Activated CD4-positive, CD25-positive, alpha-beta regulatory T cell treated with anti-CD3 and anti-CD28 coated beads, Interleukin-2, amount 50 U/mL, for 24 hours (primary cell): ENCODE measurements at regions not wholly inside any gene's neighbourhood (a gene's known extent, or its start where the extent isn't known, plus 50 kb on each side); places are given as distances from the start of the nearest gene placed in this dataset.

Experiments
- ATAC-seq, 2 donors: fragments of 150-1000 bp; cut with Tn5 transposase; one replicate each; pipeline ENCODE4 v1.10.0; 2021; ENCODE audit warnings: mild to moderate bottlenecking in 1 of 2, moderate library complexity in 1 of 2

DNA sequence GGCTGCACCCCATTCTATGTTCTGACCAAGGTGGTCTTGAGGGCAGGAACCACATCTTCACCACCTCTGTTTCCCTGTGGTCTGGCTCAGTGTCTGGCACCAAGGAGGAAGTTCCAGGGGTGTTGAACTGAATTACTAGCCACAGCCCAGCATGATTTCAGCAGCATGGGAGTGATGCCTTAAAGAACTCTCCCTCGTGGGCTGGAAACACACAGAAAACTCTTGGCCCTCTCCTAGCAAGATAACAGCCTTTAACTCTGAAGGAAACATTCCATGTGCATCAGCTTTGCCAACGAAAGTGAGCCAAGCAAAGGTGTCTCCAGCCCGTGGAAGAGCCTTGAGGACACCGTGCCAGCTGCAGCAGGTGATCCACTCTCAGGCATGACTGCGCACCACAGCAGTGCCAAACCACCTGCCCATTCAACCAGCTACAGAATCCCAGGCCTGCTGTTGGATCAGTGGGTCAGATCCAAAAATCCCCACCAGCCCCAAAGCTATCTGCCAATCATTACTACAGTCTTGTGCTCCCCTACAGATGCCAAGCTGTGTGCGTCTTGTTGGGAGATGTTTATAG is 124.8 kb downstream of the TTC32 start:
- ATAC-seq: no peak

- ATAC-seq: no peak
These were observed 125.9 kb downstream of the TTC32 start for GRCh38 chr2:19775838-19776237.

DNA sequence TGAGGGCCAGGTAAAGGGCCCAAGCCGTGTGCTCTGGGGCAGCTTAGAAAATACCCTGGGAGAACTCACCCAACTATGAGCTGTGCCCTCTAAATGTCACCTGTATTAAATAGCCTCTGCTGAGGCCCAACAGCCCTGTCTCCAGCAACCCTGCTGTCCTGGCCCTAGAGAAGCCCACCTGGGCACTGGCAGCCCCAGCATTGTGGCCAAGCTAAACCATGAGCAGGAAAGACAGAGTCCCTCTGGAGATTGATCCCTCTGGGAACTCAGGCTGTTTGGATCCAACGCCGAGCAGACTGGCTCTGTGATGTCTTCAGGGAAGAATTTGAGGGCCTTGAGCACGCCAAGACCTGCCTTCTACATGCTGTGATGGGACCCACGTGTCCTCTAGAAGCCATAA is 126.5 kb downstream of the TTC32 start:
- no peak for ATAC-seq

DNA sequence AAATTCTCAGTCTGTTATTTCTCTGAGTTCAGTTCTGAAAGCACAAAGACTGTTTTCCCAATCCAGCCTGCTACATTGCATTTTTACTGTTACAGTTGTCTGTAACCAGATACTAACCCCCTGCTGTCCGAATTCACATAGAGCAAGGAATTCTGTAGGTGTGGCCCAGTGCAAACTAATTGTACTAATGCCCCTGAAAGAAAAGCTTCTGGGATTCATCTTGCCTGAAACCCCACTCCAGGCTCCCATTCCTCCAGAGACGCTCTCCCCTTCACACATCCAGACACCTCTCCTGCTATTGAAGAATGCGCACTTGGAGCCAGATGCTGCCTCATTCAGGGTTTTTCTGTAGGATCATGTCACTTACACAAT is 127.0 kb downstream of the TTC32 start:
- ATAC-seq: no peak

DNA sequence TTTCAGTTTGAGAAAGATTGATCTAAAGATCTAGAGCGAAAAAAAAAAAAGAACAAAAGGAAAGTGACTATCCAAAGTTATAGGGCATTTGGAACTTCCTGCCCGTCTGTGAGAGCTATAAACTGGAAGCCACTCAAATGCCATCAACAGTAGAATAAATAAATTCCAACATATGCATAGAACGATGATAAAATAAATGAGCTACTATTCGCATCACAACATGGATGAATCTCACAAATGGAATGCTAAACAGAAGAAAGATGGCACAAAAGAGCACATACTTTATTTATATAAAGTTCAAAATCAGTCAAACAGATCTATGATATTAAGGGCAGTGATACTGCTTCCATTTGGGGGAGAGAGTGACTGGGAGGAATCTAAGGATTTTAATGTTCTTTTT is 128.8 kb downstream of the TTC32 start:
- ATAC-seq: no peak

- no peak for ATAC-seq
These were observed 132.3 kb downstream of the TTC32 start for GRCh38 chr2:19769513-19769912.

DNA sequence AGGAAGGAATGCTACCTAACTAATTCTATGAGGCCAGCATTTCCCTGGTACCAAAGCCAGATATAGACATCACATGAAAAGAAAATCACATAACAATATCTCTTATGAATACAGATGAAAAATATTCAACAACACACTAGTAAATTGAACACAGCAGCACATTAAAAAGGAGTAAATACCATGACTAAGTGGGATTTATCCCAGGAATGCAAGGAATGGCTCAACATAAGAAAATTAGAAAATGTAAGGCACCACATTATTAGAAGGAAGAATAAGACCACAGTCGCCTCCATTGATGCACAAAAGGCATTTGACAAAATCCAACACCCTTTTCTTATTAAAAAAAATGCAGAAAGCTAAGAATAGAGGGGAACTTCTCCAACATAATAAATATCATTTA is 133.9 kb downstream of the TTC32 start:
- ATAC-seq: no peak

GRCh38 chr2:19764998-19765397 is 136.8 kb downstream of the TTC32 start:
- no peak for ATAC-seq

DNA sequence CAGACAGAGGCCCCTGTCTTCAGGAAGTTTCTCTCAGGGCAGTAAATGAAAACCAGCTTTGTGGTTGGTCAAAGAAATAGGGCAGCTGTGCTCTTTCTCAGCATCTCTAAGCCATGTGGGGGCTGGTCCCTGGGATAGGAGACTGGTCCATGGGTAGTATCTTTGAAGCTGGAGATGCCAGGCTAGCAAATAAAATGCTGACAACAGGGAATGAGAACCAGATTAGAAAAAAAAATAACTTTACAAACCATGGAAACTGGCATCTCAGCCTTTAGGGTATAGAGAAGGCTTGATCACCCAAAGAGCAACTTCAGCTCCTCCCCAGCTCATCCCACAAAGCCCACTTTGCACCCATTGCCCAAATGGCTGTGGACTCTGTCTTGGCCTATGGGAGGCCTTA is 138.1 kb downstream of the TTC32 start:
- ATAC-seq: no peak

- no peak for ATAC-seq
These were observed 138.7 kb downstream of the TTC32 start for GRCh38 chr2:19762959-19763605.

DNA sequence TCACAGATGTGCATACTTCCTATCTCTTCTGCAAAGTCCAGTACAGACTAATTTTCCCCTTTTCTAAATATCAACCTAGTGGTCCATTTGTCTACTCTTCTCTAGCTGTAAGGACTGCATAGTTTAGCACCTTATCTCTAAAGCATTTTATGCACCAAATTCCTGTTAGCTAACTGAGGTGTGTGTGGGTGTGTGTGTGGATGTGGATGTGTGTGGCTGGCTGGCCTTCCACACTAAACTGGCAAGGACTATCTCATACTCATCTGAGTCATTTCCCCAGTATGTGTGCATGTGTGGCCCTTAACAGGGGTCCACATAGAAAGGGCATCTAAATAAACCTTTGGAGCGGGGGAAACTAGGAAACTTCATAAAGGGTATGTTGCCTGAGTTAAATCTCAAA is 139.6 kb downstream of the TTC32 start:
- ATAC-seq: no peak

DNA sequence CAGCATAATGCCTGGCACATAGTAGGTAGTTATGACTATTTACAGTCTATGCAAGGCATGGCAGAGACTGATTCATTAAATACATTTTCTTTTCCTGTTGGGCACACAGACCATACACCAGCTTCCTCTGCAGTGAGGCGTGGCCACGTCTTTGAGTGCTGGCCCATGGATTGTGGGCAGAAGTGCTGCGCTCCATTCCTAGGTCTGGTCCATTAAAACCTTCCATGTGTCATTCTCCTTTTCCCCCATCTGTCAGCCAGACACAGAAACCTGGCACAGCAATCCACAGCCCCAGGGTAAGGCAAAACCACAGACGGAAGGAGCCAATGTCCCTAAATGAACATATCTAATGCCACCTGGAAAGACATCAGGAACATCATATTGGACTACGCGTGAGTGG is 141.9 kb downstream of the TTC32 start:
- no peak for ATAC-seq

DNA sequence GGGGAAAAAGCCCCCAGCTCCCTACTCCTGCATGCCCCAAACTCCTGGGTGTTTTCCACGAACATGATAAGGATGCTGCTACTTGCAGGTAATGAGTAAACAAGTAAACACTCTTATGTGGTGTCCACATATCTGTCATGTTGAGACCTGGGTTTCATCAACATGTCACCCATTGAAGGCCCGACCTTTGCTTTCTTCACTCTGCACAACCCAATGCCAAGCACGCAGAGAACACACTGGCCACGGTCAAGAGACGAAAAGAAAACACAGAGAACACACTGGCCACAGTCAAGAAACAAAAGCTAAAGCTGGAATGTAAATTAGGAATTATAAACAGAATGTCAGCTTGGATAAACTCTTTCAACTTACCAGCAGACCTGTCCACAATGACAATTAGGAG is 143.1 kb downstream of the TTC32 start:
- ATAC-seq: no peak

DNA sequence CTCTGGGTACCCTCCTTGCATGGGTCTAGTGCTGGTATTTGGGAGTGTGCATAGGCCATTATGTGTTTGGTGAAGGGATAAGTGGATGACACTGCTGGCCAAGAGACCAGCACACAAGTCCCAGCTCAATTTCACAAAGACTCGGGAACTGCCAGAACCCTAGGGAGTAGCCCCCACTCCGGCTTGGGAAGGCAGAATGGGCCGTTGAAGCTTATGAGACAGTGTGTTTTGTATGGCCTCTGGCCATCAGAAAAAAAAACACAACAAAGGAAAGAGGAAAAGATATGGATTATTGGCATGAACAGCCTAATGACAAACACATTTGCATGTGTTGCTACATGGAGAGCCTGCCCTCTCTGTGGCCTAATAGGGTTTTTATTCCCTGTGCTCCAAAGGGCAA is 144.2 kb downstream of the TTC32 start:
- ATAC-seq: no peak

DNA sequence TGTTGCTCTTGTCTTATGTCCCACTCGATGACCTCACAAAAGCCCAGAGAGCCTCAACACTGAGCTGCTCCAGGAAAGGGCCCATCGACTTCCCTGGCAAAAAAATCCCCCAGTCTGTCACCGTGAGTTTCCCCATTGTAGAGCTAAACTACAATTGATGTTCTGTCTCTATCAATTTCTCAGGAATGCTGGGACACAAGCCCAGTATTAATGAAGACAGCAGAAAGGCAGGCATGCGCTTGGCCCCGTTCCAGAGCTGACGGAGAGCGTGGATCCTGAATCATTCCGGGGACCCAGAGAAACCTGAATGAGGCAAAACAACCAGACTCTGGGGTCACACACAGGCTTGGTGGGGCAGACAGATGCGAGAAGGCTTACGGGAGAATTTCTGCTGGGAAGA is 146.9 kb downstream of the TTC32 start:
- no peak for ATAC-seq

GRCh38 chr2:19753818-19754217 is 148.0 kb downstream of the TTC32 start:
- ATAC-seq: no peak

DNA sequence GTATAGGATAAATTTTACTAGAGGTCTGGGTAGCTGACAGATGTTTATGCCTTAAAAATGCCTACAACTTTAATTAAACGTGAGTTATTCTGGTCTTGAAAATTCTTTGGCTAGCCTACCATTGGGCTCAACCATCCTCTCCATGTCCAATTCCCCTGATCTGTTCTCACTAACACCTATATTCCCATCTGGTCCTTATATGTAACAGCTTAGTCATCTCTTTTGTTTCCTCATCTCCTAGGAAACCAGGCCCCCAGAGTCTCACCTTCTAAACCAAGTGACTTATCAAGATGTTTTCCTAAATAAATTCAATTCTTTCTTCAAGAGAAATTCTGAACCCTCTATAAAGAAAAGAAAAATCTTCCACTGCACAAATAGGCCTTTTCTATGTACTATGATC is 148.5 kb downstream of the TTC32 start:
- no peak for ATAC-seq

DNA sequence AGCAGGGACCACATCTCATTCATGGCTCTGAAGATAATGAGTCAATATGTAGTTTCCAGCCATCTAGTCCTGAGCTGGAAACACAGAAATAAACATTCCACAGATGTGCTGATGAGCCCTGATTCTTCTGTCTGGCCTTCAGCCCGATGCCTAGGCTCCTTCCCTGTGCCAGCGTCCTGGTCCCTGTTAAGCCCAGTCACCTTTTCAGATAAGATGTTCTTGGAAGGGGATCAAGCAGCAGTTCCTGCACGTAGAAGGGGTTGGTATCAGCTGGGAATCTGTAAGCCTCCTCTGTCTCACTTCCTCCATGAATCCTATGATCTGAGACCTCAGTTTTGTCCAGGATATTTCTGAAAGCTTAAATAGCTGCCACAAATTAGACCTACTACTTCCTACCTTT is 149.3 kb downstream of the TTC32 start:
- ATAC-seq: no peak

GRCh38 chr2:19751631-19752030 is 150.2 kb downstream of the TTC32 start:
- no peak for ATAC-seq

GRCh38 chr2:19750136-19750535 is 151.6 kb downstream of the TTC32 start:
- no peak for ATAC-seq

DNA sequence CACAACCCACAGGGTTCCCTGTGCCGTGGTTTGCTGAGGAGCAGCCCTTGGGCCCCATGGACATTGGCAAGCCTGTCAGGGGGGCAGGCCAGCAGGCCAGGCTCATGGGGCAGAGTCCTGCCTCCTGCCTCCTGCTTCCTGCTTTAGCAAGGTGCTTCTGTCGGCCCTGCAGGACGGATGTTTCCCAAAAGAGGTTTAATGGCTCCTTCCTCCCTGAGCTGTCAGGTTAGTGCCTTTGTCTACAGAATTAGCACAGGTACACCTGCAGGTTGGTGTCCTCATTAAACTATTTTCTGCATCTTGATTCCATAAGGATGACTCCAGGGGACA is 152.3 kb downstream of the TTC32 start:
- ATAC-seq: no peak

- no peak for ATAC-seq
These were observed 152.9 kb downstream of the TTC32 start for GRCh38 chr2:19748711-19749506.

DNA sequence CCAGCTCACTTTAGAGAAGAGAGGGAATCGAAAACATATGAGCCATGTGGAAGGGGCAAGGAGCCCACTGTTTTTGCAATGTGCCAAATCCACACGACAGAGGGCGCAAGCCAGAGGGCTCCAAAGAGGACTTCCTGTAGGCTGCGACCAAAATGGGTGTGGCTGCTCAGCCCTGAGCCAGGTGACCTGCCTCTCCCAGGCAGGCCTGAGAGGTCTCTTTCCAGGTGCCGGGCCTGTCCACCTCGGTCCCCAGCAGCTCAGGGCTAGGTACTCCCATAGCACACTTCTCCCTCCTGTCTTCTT is 153.8 kb downstream of the TTC32 start:
- no peak for ATAC-seq

- no peak for ATAC-seq
These were observed 154.3 kb downstream of the TTC32 start for GRCh38 chr2:19747310-19748072.
